Stimulated activated CD8-positive, alpha-beta memory T cell treated with anti-CD3 and anti-CD28 coated beads, Interleukin-4, amount 100 ng/mL, for 4 hours (primary cell): ENCODE measurements at regions not wholly inside any gene's neighbourhood (a gene's known extent, or its start where the extent isn't known, plus 50 kb on each side); places are given as distances from the start of the nearest gene placed in this dataset.

Experiments
- DNase-seq, 2 donors: peaks; one replicate each; pipeline ENCODE4 v3.0.0-alpha.2; 2020; ENCODE audit warnings: low read depth in 2 of 2, low spot score in 1 of 2

GRCh38 chr3:10762611-10763247 lies 53.3 kb upstream of the SLC6A11 start:
- no peak for DNase-seq

GRCh38 chr3:10763248-10763620 lies 52.8 kb upstream of the SLC6A11 start:
- DNase-seq, result no peak

- DNase-seq, result no peak
These were observed 52.2 kb upstream of the SLC6A11 start for GRCh38 chr3:10763817-10764258.

GRCh38 chr3:10764259-10765051 lies 51.6 kb upstream of the SLC6A11 start:
- DNase-seq, result no peak

- no peak for DNase-seq
These were observed 49.9 kb upstream of the SLC6A11 start for GRCh38 chr3:10766049-10766705.
